ENCODE measurements at regions not wholly inside any gene's neighbourhood (a gene's known extent, or its start where the extent isn't known, plus 50 kb on each side); places are given as distances from the start of the nearest gene placed in this dataset.
"Not testable (repeated sequence)": the region's sequence is repeated elsewhere in the genome, so short reads cannot be mapped to it uniquely, and the experiment has no call there.

DNA sequence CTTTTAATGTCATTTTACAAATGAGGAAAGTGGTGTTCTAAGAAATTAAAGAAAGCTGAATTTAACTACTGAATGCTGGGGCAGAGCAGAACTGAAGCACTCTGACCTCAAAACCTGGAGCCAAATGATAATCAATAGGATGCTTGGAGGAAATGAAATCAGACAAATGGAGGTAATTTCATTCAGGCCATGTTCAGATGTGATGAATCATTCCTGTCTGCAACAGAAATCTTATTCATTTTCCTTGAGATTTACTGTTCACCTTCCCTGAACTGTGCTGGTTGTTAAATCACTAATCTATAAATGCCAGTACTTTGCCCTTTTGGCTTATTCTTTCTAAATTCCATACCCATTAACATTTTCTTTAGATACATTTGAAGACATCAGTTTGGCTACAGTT is 85.6 kb upstream of the SNX7 start:
- no peak for DNase-seq

DNA sequence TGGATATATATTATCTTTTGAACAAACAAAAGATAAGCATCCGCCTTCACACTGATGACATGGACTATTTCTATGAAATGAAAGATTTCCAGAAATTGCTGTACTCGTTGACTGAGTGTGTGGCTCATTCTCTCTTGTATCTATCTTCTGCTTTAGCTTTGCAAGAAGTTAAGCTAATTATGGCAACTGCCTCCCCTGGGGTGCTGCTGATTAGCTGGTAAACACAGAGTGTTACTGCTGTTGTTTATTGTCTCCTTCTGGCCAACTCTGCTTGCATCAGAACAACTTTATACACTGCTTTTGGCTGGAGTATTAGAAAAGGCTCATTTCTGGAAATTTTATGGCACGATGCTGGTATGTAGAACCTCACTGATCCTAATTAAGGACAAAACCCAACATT is 95.6 kb upstream of the SNX7 start:
- no peak for DNase-seq

DNA sequence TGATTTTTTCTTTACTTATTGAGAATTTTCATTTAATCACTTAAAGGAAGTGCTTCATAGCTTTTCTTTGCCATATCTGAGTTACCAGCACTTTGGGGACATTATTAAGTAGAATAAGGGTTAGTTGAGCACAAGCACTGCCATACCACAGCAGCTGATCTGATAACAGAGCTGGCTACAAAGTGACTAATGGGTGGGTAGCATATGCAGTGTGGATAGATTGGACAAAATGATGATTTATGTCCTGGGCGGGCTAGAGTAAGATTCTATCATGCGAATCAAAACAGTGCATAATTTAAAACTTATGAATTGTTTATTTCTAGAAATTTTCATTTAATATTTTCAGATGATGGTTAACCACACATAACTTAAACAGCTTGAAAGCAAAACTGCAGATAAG is 102.2 kb upstream of the SNX7 start:
- DNase-seq: no peak

DNA sequence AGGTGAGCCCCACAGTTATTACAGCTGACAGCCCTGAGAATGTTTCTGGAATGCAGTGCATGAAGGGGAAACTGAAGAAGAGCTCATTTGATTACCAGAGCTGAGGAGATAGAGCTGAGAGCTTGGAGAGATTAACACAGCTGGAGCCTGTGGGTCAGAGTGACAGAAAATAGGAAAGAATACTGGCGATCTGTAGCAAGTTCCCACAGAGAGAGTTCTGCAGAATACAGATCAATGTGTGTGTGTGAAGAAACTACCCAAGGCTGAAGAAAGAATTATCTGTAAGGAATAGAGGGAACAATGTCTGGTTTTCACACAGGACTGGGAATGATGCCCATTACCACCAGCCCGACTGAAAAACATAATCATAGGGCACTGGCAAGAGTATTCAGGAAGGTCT is 103.6 kb upstream of the SNX7 start:
- DNase-seq: no peak

GRCh38 chr1:98556521-98557158 is 104.9 kb upstream of the SNX7 start:
- no peak for DNase-seq

- no peak for DNase-seq
These were observed 105.7 kb upstream of the SNX7 start for GRCh38 chr1:98555814-98556213.

- DNase-seq: not testable (repeated sequence)
These were observed 108.9 kb upstream of the SNX7 start for GRCh38 chr1:98552576-98553074.

- DNase-seq: no peak
These were observed 111.4 kb upstream of the SNX7 start for GRCh38 chr1:98550076-98550475.

- no peak for DNase-seq
These were observed 115.2 kb upstream of the SNX7 start for GRCh38 chr1:98546319-98546718.

- no peak for DNase-seq
These were observed 123.4 kb upstream of the SNX7 start for GRCh38 chr1:98538106-98538505.

GRCh38 chr1:98523256-98523655 is 138.3 kb upstream of the SNX7 start:
- no peak for DNase-seq

GRCh38 chr1:98516306-98516705 is 145.2 kb upstream of the SNX7 start:
- no peak for DNase-seq

GRCh38 chr1:98515744-98516143 is 145.8 kb upstream of the SNX7 start:
- no peak for DNase-seq

GRCh38 chr1:98512216-98512615 is 149.3 kb upstream of the SNX7 start:
- not testable (repeated sequence) for DNase-seq

DNA sequence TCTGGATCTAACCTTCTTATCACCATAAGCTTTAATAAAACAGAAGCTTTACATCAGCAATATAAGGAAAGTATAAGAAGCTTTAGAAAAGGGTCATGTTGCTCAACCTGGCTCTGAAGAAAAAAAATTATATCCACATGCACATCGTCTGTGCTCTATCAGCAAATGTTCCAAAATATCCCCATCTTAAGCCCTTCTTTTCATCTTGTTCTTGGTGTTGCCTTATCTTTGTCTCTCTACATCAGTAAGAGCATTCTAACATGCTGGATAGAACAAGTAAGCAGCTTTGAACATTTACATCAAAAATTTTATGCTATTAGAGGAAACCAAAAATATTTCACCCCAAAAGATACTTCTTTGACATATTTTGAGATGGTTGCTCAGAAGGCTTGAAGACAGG is 157.8 kb upstream of the SNX7 start:
- no peak for DNase-seq

GRCh38 chr1:98502937-98503336 is 158.6 kb upstream of the SNX7 start:
- no peak for DNase-seq

DNA sequence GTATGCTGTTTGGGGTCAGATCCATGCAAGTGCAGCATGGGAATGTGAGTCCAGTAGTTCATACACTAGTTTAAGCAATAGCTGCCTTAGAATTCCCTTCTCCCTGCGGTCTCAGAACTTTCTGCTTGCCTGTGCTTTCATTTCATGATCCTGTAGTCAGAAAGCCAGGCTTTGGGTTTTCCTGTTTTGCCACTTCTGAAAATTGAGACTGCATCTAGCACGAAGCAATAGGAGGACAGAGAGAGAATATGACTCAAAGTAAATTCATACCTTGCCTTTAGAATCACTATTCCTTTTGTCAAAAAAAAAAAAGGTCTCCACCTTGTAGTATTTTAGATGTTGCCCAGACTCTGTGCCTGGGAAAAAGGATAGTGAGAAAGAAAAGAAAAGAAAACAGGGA is 161.2 kb upstream of the SNX7 start:
- no peak for DNase-seq

DNA sequence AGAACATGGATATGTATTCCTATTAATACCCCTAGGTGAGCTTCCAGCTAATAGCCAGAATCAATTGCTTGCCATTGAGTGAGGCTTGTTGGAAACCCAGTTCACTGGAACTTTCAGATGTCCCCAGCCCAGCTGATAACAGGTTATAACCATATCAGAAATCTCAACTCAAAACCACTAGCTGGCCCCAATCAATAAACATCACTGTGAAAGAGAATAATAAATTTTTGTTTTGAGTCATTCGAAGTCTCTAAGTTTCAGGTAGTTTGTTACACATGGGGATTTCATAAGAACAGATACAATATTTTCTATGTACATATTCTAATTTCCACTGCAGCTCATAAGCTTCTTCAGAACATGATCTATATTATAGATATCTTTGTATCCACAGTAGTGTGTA is 162.9 kb upstream of the SNX7 start:
- no peak for DNase-seq

DNA sequence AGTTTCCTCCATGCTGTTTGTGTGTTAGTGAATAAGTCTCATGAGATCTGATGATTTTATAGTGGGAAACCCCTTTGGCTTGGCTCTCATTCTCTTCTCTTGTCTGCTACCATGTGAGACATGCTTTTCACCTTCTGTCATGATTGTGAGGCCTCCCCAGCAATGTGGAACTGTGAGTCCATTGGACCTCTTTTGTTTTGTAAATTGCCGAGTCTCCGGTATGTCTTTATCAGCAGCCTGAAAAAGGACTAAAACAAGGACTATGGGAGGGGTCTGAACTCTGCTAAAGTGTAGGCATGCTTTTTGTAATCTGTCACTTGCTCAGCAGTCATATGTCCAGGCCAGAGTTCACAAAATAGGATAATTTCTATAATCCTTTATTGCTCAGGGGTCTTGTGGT is 164.0 kb upstream of the SNX7 start:
- DNase-seq: no peak

GRCh38 chr1:98496256-98496995 is 165.1 kb upstream of the SNX7 start:
- DNase-seq: no peak

DNA sequence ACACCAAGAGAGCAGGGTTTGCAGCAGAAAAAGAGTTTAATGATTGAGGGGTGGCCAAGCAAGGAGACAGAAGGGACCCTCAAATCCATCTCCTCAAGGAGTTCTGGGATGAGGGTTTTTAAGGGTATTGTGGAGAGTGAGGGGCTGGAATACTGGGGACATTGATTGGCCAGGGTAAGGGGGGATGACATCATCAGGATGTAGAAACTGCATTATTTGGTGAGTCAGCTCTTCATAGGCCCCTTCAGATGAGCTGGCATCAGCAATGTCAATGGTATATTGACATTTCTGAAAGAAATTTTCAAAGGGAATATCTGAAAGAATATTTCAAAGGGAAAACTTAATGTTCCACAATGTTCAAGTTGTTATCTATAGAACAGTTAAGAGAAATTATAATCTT is 168.1 kb upstream of the SNX7 start:
- no peak for DNase-seq

DNA sequence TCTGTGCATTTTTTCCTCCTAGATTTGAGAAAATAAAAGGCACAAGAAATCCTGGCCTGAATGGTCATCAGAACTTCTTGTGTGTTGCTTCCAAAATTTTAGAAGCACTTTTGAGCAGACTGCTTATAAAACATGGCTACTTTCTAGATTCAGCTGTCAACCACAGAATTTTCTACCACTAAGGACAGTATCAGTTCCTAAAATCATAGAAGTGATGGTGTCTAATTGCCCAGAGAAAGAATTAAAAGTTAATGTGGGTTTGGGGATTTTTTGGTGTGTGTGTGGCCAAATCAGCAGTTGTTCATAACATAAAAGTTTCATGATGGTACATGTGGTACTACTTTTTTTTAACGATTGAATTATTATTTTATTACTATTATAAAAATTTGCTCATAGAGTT is 171.4 kb upstream of the SNX7 start:
- no peak for DNase-seq

DNA sequence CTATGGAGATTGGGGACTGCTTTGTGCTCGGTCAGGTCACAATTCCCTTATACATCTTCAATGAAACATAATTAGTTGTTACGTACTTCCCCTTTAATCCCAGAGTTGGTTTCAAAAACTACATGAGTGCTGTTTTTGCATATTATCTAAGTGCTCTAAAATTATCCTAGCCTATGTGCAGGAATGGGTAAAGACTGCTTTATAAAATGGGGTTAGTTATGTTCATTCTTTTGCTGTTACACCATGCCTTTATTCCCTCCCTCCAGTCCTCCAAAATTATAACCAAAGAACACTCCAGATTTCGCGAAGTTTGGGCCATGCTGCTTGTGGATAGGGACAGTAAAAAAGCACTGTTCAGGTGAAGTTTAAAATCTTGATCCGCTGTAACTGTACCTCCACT is 173.9 kb upstream of the SNX7 start:
- no peak for DNase-seq

GRCh38 chr1:98482611-98483010 is 178.9 kb upstream of the SNX7 start:
- no peak for DNase-seq

- no peak for DNase-seq
These were observed 181.2 kb upstream of the SNX7 start for GRCh38 chr1:98480271-98480670.

Measured in stimulated activated CD4-positive, alpha-beta T cell treated with anti-CD3 and anti-CD28 coated beads, Interleukin-4, amount 100 ng/mL, for 1 hour (primary cell).